Keratinocyte (primary cell): ENCODE measurements at regions not wholly inside any gene's neighbourhood (a gene's known extent, or its start where the extent isn't known, plus 50 kb on each side); places are given as distances from the start of the nearest gene placed in this dataset.

Experiments
- EZH2 ChIP-seq: IDR thresholded peaks from one replicate; pipeline ENCODE4 v1.6.1; 2012; ENCODE audit warnings: inconsistent platforms, mild to moderate bottlenecking, low read length, moderate library complexity
- TF ChIP-seq, protein P1 (sequence below), 3 experiments: IDR thresholded peaks in 1 of 3; conservative IDR thresholded peaks in 1 of 3; optimal IDR thresholded peaks in 1 of 3; 2 replicates in 2 of 3; 3 replicates in 1 of 3; pipeline versions ENCODE3 to v1.5.1; 2011; ENCODE audit warnings: low read length in 3 of 3, mild to moderate bottlenecking in 3 of 3, moderate library complexity in 2 of 3, control low read depth in 1 of 3, inconsistent platforms in 1 of 3; ENCODE audit not compliant: insufficient read depth in 2 of 3; ENCODE audit errors: extremely low read depth in 1 of 3

DNA sequence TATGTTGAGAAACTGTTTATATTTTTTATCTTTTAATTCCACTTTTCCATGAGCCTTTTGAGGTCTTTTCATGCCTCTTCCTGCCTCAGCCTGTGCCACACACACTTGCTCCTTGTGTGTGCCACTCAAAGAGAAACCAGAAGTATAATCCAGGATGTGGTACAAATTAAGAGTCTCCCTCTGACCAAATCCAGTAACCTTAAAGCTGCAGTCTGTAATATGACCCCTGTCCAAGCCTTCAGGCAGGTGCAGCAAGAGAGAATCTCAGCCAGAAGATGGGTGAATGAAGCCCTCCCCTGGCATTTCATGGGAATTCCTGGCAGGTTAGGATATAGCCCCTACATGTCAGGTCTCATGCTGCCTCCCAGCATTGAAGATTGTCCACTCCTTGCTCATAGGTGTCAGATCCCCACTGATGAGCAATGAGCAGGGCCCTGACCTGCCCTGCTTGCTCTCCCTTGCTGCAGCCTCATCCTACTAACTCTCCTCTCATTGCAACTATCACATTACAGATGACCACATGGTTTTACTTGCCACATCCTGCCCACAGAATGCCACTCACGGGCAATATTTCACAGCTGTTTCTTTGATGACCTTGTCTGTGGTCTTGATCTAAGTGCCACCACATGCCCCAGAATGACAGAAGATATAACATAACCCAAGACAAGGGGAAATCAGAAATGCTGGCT is 169.3 kb downstream of the SEC16B start:
- TF ChIP-seq, protein P1, sequence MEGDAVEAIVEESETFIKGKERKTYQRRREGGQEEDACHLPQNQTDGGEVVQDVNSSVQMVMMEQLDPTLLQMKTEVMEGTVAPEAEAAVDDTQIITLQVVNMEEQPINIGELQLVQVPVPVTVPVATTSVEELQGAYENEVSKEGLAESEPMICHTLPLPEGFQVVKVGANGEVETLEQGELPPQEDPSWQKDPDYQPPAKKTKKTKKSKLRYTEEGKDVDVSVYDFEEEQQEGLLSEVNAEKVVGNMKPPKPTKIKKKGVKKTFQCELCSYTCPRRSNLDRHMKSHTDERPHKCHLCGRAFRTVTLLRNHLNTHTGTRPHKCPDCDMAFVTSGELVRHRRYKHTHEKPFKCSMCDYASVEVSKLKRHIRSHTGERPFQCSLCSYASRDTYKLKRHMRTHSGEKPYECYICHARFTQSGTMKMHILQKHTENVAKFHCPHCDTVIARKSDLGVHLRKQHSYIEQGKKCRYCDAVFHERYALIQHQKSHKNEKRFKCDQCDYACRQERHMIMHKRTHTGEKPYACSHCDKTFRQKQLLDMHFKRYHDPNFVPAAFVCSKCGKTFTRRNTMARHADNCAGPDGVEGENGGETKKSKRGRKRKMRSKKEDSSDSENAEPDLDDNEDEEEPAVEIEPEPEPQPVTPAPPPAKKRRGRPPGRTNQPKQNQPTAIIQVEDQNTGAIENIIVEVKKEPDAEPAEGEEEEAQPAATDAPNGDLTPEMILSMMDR (optimal IDR thresholded peaks at IDR 0.05 in 1 of 3, IDR thresholded peaks at IDR 0.05 in 1 of 3, conservative IDR thresholded peaks at IDR 0.05 in 1 of 3; ENCODE audit: extremely low read depth in 1 of 3, insufficient read depth in 2 of 3, low read length in 3 of 3), result no peak
- no peak for TF ChIP-seq EZH2
